A549 (cell line): ENCODE measurements at regions not wholly inside any gene's neighbourhood (a gene's known extent, or its start where the extent isn't known, plus 50 kb on each side); places are given as distances from the start of the nearest gene placed in this dataset.

Source experiments
- ATAC-seq, 2 experiments: fragments of 200-7000 bp in 1 of 2; fragments of >200 bp in 1 of 2; cut with Nextera tagmentation in 1 of 2; cut with Tn5 transposase in 1 of 2; 3 replicates each; pipeline versions ENCODE4 v1.8.0 to v1.9.1; 2018 to 2020; ENCODE audit warnings: mild to moderate bottlenecking in 1 of 2, moderate library complexity in 1 of 2
- CTCF ChIA-PET: fragments of 300-600 bp; sonication (Branson Sonifier 250); formaldehyde crosslinking; extraction: SDS; loops from one replicate; lab custom pipeline; 2021; ENCODE audit warnings: antibody characterized with exemption, inconsistent platforms; lab: Yijun Ruan, JAX
- POLR2A ChIA-PET: fragments of 350-600 bp; formaldehyde crosslinking; extraction: SDS; loops from one replicate; lab custom pipeline; 2021; ENCODE audit warnings: antibody characterized with exemption, inconsistent platforms; lab: Yijun Ruan, JAX
- DNase-seq, 2 experiments: peaks; one replicate each; pipeline versions ENCODE4 v3.0.0 to v3.0.0-alpha.2; 2011 to 2016; ENCODE audit warnings: low read depth in 1 of 2, low spot score in 1 of 2
- FAIRE-seq: peaks from 2 replicates; lab custom pipeline; 2011; peaks lifted over from hg19 to GRCh38; lab: Jason Lieb, UNC
- H3K27ac ChIP-seq, 2 experiments: fragments of >200 bp; sonication (Bioruptor Twin); formaldehyde crosslinking; 3 replicates each; pipeline ENCODE4 v1.5.1; 2016 to 2017
- H3K4me1 ChIP-seq: fragments of >200 bp; sonication (Bioruptor Twin); formaldehyde crosslinking; 3 replicates; pipeline ENCODE4 v1.6.1; 2016
- H3K4me2 ChIP-seq: fragments of >200 bp; sonication (Bioruptor Twin); formaldehyde crosslinking; 3 replicates; pipeline ENCODE4 v1.6.1; 2016
- H3K4me3 ChIP-seq: fragments of >200 bp; sonication (Bioruptor Twin); formaldehyde crosslinking; 3 replicates; pipeline ENCODE4 v1.5.1; 2016
- H3K9me3 ChIP-seq: fragments of >200 bp; sonication (Bioruptor Twin); formaldehyde crosslinking; 3 replicates; pipeline ENCODE4 v1.6.1; 2016
- CTCF ChIP-seq: fragments of >200 bp; sonication (Bioruptor Twin); formaldehyde crosslinking; IDR thresholded peaks from 3 replicates; pipeline ENCODE4 v1.5.1; 2016
- EHF ChIP-seq: fragments of 250-450 bp; sonication (Bioruptor Pico); IDR thresholded peaks from 2 replicates; pipeline ENCODE4 v1.5.0; 2020; ENCODE audit warnings: mild to moderate bottlenecking
- EHMT2 ChIP-seq: fragments of 200-600 bp; sonication (generic); IDR thresholded peaks from 2 replicates; pipeline ENCODE4 v1.6.1; 2016; ENCODE audit warnings: antibody characterized with exemption, low read depth, mild to moderate bottlenecking, moderate library complexity
- EP300 ChIP-seq, 2 experiments: fragments of >200 bp; sonication (Bioruptor Twin); formaldehyde crosslinking; IDR thresholded peaks; 2 replicates in 1 of 2; 3 replicates in 1 of 2; pipeline ENCODE4 v1.6.1; 2016 to 2017
- FOSB ChIP-seq: fragments of 250-450 bp; sonication (Bioruptor Pico); IDR thresholded peaks from 2 replicates; pipeline ENCODE4 v1.5.0; 2020; ENCODE audit warnings: mild to moderate bottlenecking, moderate library complexity
- FOSL2 ChIP-seq, 2 experiments: fragments of 450-650 bp in 1 of 2; fragments of >200 bp in 1 of 2; sonication (Bioruptor Twin) in 1 of 2; formaldehyde crosslinking; IDR thresholded peaks; 2 replicates each; pipeline versions ENCODE4 v1.5.0 to v1.6.1; 2016 to 2020; ENCODE audit warnings: mild to moderate bottlenecking in 1 of 2, moderate library complexity in 1 of 2
- FOXS1 ChIP-seq: fragments of 250-450 bp; sonication (Bioruptor Pico); IDR thresholded peaks from 2 replicates; pipeline ENCODE4 v1.5.0; 2020; ENCODE audit warnings: mild to moderate bottlenecking, moderate library complexity
- GATA3 ChIP-seq: IDR thresholded peaks from 2 replicates; pipeline ENCODE4 v1.6.1; 2012; ENCODE audit warnings: borderline replicate concordance
- HMGXB4 ChIP-seq: fragments of 250-450 bp; sonication (Bioruptor Pico); IDR thresholded peaks from 2 replicates; pipeline ENCODE4 v1.5.0; 2021; ENCODE audit warnings: mild to moderate bottlenecking, moderate library complexity, borderline replicate concordance
- HOXB13 ChIP-seq: fragments of 250-450 bp; sonication (Bioruptor Pico); IDR thresholded peaks from 2 replicates; pipeline ENCODE4 v1.5.0; 2020; ENCODE audit warnings: low read depth, mild to moderate bottlenecking, moderate library complexity
- HOXB5 ChIP-seq: fragments of 250-450 bp; sonication (Bioruptor Pico); IDR thresholded peaks from 2 replicates; pipeline ENCODE4 v1.5.0; 2020; ENCODE audit warnings: mild to moderate bottlenecking, moderate library complexity
- JUN ChIP-seq, 2 experiments: fragments of >200 bp; sonication (Bioruptor Twin); formaldehyde crosslinking; IDR thresholded peaks; 2 replicates in 1 of 2; 3 replicates in 1 of 2; pipeline ENCODE4 v1.6.1; 2016 to 2017
- JUNB ChIP-seq: fragments of >200 bp; sonication (Bioruptor Twin); formaldehyde crosslinking; IDR thresholded peaks from 2 replicates; pipeline ENCODE4 v1.6.1; 2016
- MAX ChIP-seq: IDR thresholded peaks from 2 replicates; pipeline ENCODE4 v1.6.1; 2012
- MAZ ChIP-seq: fragments of 150-350 bp; IDR thresholded peaks from 2 replicates; pipeline ENCODE4 v1.6.1; 2014; ENCODE audit warnings: antibody characterized with exemption, low read depth, low read length, borderline replicate concordance
- NFE2L2 ChIP-seq: fragments of 150-350 bp; conservative IDR thresholded peaks from 2 replicates; pipeline ENCODE4 v1.6.1; 2014; ENCODE audit warnings: low read length
- POLR2AphosphoS2 ChIP-seq: conservative IDR thresholded peaks from 2 replicates; pipeline ENCODE4 v1.6.1; 2012; ENCODE audit warnings: low read length, improper control_type of control experiment, inconsistent platforms
- RARB ChIP-seq: fragments of 250-450 bp; sonication (Bioruptor Pico); IDR thresholded peaks from 2 replicates; pipeline ENCODE4 v1.8.0; 2021; ENCODE audit warnings: mild to moderate bottlenecking, moderate library complexity
- RCOR1 ChIP-seq: fragments of 150-350 bp; IDR thresholded peaks from 2 replicates; pipeline ENCODE4 v1.6.1; 2014; ENCODE audit warnings: antibody characterized with exemption, low read length, low read depth
- RFX5 ChIP-seq: fragments of 450-650 bp; IDR thresholded peaks from 2 replicates; pipeline ENCODE4 v1.7.1; 2014; ENCODE audit warnings: antibody characterized with exemption, mild to moderate bottlenecking, moderate library complexity
- SMC3 ChIP-seq: fragments of >200 bp; sonication (Bioruptor Twin); formaldehyde crosslinking; IDR thresholded peaks from 3 replicates; pipeline ENCODE4 v1.6.1; 2018; ENCODE audit warnings: inconsistent platforms
- SREBF2 ChIP-seq: fragments of 450-650 bp; IDR thresholded peaks from 2 replicates; pipeline ENCODE4 v1.6.1; 2014; ENCODE audit warnings: mild to moderate bottlenecking, moderate library complexity
- USF2 ChIP-seq: fragments of 450-650 bp; IDR thresholded peaks from 2 replicates; pipeline ENCODE4 v1.6.1; 2014; ENCODE audit warnings: antibody characterized with exemption
- ZC3H11A ChIP-seq: fragments of 450-650 bp; IDR thresholded peaks from 2 replicates; pipeline ENCODE4 v1.6.1; 2014; ENCODE audit warnings: antibody characterized with exemption, mild to moderate bottlenecking
- ZFP36 ChIP-seq: fragments of 450-650 bp; IDR thresholded peaks from 2 replicates; pipeline ENCODE4 v1.6.1; 2014; ENCODE audit warnings: borderline replicate concordance; ENCODE audit not compliant: partially characterized antibody
- WGBS: methylation state at CpG from one replicate; pipeline ENCODE4 v1.1.6; 2017; ENCODE audit errors: missing lambda C conversion rate; 5-methylcytosine and 5-hydroxymethylcytosine counted together
- TF ChIP-seq, protein P1 (sequence below): fragments of >200 bp; sonication (Bioruptor Twin); formaldehyde crosslinking; IDR thresholded peaks from 3 replicates; pipeline ENCODE4 v1.6.1; 2016

- ATAC-seq, result no peak
These were observed 360.9 kb downstream of the ADGRD1 start for GRCh38 chr12:131314524-131315090.

DNA sequence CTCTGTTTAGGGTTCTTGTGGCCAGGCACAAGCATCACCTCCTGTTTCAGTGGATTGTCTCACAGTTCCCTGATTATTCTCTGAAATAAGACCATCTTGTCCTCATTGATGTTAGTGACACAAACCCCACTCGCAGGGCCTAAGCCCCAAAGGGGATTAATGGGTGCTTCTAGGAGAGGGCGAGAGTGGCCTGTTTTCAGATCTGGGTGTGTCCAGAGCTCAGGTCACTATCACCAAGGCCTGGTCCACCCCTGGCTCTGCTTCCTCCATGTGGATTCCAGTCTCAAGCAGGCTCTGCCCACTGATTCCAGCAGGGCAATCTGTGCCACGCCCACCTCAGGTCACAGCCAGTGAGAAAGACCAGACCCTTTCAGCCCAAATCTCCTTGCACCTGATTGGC lies 361.9 kb downstream of the ADGRD1 start:
- CTCF ChIA-PET, result no interaction called here
- no peak overlapping the region for H3K27ac ChIP-seq
- H3K4me1 ChIP-seq, result no peaks in the 10 kb centered on the region
- ATAC-seq (no peak), FAIRE-seq (no peak), DNase-seq (no peak)
- TF ChIP-seq CTCF, result no peak
- no peak for TF ChIP-seq JUNB
- TF ChIP-seq, protein P1, sequence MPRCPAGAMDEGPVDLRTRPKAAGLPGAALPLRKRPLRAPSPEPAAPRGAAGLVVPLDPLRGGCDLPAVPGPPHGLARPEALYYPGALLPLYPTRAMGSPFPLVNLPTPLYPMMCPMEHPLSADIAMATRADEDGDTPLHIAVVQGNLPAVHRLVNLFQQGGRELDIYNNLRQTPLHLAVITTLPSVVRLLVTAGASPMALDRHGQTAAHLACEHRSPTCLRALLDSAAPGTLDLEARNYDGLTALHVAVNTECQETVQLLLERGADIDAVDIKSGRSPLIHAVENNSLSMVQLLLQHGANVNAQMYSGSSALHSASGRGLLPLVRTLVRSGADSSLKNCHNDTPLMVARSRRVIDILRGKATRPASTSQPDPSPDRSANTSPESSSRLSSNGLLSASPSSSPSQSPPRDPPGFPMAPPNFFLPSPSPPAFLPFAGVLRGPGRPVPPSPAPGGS, result no peak
- no peak for TF ChIP-seq EHMT2
- no peak for TF ChIP-seq MAZ
- TF ChIP-seq HOXB13 (CRISPR knock-in tag), result no peak
- TF ChIP-seq SMC3, result no peak
- TF ChIP-seq GATA3, result no peak
- no peak for TF ChIP-seq SREBF2
- no peak for TF ChIP-seq RARB (CRISPR knock-in tag)
- no peak for TF ChIP-seq NFE2L2
- no peak for TF ChIP-seq FOSB (CRISPR knock-in tag)
- H3K4me2 ChIP-seq, result no peak overlapping the region
- 43% methylated on average over 3 of the region's 3 CpGs for WGBS
- POLR2A ChIA-PET, result no interaction called here
- no peak overlapping the region for H3K4me3 ChIP-seq
- H3K9me3 ChIP-seq, result no peaks in the 10 kb centered on the region; the same call in 1 of the 3 replicates

More at GRCh38 chr12:131314524-131315090, 360.9 kb downstream of the ADGRD1 start:
- TF ChIP-seq USF2 (no peak), FOXS1 (CRISPR knock-in tag) (no peak), POLR2AphosphoS2 (no peak), JUN (IDR thresholded peaks at IDR 0.05) (no peak), HMGXB4 (CRISPR knock-in tag) (no peak), MAX (no peak), RCOR1 (no peak), EHF (CRISPR knock-in tag) (no peak), EP300 (IDR thresholded peaks at IDR 0.05) (no peak), HOXB5 (CRISPR knock-in tag) (no peak), ZC3H11A (no peak), ZFP36 (no peak), RFX5 (no peak), FOSL2 (IDR thresholded peaks at IDR 0.05) (no peak), FOSL2 (CRISPR knock-in tag; IDR thresholded peaks at IDR 0.05) (no peak)
- CTCF ChIA-PET, result no interaction called here
- no peak for DNase-seq
- no peak for FAIRE-seq
- Histone ChIP-seq H3K4me2 (no peak overlapping the region), H3K4me3 (no peak overlapping the region), H3K4me1 (no peaks in the 10 kb centered on the region), H3K27ac (no peak overlapping the region), H3K9me3 (no peaks in the 10 kb centered on the region)
- POLR2A ChIA-PET, result no interaction called here
